GM21367 (cell line): ENCODE measurements at regions not wholly inside any gene's neighbourhood (a gene's known extent, or its start where the extent isn't known, plus 50 kb on each side); places are given as distances from the start of the nearest gene placed in this dataset.

Experiments used
- ATAC-seq: cut with Tn5 transposase; IDR thresholded peaks from one replicate; pipeline ENCODE4 v1.9.1; 2021; ENCODE audit not compliant: unreplicated experiment

DNA sequence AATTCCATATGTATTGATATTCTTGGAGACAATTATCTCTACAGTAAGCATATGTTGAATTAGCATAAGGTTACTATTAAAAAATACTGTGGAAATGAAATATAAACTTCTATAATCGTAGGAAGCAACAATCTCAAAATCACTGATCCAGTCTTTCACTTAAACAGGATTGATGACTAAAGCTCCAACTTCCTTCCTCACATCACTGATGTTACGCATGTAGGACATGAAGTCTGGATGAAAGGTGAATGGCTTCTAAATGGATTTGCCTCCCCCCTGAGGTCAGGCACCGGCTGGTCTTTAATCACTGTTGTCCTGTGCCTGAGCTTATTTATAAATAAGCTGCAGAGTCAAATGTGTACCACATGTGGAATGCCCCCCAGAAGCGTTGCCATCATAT lies 157.1 kb upstream of the NFIB start:
- no peak for ATAC-seq

DNA sequence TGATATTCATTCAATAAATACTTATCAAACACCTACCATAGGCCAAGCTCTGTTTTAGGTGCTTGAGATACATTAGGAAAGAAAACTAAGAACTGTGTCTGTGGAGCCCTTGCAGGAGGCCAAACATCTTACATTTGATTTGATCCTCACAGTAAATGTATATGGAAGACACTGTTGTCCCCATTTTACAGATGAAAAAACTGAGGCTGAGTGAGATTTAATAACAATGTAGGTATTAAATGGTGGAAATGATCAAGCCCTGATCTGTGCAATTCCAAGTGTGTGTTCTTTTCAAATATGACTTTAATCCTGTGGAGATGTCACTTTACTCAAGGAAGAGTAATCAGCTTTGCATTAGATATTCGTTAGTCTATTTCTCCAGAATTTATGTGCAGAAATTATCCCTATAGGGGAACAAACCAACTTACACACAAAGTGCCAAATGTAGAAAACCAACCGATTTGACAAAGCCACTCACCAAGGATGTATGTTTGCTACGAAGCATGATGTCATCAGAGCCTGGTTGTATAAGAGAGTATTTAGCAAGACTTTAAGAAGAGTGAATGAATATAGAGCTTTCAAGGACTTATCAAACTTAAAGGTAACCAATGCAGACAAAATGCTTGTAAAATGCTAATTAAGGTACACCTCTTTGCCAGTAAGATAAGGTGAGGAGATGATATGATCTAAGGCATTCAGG lies 153.9 kb upstream of the NFIB start:
- no peak for ATAC-seq

DNA sequence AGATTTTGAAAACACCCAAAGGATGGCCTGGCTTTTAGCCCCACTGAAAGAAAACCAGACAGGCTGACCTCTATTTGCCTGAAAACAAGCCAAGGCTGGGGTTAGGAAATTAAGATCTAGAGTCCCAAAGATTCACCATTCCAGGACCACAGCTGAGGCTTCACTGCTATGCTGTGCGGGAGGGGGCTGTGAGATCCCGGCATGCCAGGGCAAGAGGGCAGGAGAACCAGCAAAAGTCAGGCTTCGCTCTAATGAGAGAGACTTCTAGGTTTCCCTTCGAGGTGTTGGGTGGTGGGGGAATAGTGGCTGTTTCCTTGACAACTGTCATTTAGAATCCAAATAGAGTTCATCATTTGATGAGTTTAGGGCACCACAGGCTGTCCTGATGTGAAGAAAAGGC lies 152.9 kb upstream of the NFIB start:
- ATAC-seq: no peak

DNA sequence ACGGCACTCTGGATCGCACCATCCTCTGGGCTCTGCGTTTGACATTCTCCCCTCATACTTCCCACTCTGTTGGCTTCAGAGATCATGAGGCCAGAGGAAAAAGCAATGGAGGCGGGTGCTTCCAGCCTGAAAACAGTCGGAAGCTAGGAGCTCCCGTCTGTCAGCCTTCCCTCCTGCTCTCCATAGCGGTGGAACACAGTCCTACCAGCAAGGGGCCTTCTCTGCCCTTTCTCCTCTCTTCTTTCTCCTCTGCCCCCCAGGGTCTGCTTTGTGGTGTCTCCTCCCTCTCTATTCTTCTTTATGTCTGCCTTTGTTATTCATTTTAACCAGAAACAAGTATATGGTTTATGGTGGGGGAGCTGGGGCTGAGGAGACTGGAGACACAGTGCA lies 152.5 kb upstream of the NFIB start:
- ATAC-seq: no peak

DNA sequence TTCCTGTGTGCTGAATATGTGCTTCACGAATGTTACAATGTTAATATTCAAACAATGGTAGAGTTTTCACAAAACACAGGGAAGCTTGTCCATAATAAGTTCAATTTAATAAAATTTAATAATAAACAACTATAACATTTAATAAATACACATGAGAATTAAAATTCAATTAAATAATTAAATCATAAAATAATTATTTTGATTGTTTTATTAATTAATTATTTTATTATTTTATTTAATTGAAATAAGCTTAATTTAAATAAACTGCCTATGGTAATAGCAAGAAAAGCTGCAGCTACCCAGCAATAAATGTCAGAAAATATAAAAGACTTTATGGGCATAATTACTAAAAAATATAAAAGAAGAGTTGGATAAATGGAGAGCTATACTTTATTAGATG lies 149.0 kb upstream of the NFIB start:
- ATAC-seq: no peak

DNA sequence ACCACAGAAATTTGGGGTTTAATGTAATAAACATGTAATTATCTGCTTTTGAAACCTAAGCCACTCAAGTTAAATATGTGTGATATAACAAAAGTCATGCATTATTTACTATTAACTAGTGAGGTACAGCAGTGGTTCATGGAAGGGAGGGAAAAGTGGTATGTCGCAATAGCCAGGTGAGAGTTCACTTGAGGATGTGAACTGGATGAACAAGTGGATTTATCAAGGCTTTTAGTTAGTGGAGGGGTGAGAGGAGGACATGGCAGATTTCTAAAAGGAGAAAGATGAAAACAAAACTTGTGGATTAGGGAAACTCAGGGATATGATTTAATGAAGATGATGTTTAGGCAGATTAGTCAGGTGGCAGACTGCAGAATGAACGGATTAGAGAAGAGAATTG lies 141.3 kb upstream of the NFIB start:
- no peak for ATAC-seq

DNA sequence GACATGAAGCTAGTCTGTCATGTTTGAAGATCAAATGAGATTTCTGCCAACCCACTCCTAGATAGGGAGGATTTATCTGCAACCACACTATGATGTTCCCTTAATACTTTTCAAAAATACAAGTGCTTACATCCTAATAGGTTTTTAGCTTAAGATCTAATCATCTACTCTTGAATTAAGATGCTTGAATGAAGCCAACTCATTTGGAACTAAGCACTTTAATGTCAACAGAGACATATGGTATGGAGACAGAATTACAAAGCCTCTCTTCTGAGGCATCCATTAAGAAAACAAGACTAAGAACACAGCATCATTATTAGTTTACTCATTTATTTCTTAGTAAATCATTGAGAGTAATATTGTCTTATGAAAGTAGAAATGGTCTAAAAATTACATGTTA lies 139.3 kb upstream of the NFIB start:
- ATAC-seq: no peak

DNA sequence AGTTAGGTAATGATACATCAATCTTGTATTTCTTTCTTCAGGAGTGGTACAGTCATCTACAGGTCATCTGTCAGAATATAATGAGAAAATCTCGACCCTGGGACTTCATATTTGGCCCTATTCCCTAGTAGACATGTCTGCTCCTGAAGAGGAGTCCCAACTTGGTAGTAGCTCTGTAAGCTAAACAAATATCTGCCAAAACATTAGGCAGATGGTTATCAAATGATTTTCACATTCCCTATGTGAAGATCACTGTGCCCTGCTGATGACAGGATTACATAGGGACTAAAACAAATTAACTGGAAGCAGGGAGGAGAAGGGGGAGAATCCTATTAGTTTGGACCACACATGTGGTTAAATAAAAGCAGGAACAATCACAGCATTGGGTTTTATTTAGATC lies 138.6 kb upstream of the NFIB start:
- ATAC-seq: no peak

DNA sequence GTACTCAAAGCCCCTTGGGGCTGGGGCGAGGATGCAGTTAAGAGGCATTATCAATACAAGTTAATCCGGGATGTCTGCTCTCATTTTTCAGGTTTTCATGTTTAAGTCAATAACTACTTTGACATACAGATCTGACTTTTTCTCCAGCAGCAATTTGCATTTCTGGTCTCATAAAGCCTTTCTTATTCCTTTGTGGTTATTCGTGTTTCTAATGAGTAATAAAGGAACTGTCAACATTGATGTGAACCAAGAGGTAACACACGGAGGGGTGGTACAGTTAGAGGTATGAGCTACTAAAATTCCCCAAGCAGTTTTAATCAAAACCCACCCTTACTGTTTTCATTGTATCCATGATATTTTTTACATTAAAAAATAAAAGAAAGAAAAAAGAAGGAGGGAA lies 138.0 kb upstream of the NFIB start:
- ATAC-seq: peak; percentile 87

DNA sequence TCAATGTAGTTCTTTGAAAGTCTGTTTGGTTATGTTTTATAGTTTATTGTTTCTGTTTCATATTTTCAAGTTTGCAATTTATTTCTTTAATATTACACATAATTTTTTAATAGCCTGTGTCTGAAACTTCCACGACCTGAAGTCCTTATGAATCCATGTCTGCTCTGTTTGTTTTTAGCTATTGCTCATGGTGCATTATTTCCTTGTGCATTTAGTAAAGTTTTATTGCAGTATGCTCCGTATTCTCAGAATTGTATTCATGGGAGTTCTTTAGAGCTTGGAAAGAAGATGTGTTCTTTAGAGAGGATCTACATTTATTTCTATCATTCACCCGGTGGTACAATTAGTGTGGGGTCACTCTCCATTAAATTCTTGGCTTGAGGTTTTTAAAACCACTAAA lies 133.2 kb upstream of the NFIB start:
- no peak for ATAC-seq

DNA sequence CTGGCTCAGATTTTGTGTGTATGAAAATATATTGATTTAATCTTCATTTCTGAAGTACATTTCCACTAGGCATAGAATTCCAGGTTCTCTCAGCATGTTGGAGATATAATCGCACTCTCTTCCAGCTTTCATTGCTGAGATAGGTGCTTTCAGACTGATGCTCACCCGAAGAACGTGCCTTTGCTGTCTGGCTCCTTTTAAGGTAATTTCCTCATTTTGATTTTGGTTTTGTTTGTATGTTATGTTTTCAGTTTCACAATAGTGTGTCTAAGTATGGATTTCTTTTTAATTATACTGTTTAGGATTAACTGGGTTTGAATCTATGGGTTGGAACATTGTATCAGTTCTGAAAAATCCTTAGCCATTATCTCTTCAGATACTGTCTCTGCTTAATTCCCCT lies 132.0 kb upstream of the NFIB start:
- no peak for ATAC-seq

DNA sequence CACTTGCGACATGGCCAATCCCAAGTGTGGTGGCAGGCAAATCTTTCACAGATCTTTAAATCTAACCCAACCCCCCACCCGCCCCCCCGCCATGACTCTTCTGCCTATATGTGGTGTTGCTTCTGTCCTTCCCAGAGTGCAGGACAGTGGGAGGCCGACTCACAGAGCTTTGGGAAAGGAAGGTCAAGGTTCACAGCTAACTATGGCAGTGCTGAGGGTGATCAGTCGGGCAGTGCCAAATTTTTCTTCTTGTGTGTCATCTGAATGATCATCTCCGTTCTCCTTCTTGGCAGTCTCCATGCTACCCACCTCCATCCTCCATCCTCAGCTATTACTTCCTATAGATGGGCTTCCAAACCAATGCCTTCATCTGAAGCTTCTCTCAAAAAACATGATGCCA lies 129.0 kb upstream of the NFIB start:
- ATAC-seq: no peak

DNA sequence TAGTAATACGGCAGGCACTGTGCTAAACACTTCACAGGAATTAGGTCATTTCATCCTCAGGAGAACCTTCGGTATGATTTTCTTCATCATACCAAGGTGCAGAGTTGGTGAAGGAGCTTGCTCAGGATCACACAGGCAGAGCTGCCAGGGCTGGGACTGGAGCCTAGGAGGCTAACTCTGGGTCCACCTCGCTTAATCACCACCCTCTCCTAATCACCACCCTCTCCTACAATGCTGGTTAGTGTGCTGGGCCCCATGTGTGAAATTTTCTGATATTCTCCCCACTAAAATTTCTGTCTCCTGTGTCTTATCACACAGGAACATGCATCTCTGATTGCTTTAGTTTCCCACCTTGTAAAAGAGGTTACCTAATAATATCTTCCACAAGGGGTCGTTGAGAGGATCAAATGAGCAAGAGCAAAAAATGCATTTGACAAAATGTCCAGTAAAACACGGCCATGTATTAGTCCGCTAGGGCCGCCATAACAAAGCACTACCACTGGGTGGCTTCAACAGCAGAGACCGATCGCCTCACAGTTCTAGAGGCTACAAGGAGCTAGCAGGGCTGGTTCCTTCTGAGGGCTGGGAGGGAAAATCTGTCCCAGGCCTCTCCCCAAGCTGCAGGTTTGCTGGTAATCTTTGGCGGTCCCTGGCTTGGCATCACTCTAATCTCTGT lies 128.2 kb upstream of the NFIB start:
- peak; percentile 64 for ATAC-seq

DNA sequence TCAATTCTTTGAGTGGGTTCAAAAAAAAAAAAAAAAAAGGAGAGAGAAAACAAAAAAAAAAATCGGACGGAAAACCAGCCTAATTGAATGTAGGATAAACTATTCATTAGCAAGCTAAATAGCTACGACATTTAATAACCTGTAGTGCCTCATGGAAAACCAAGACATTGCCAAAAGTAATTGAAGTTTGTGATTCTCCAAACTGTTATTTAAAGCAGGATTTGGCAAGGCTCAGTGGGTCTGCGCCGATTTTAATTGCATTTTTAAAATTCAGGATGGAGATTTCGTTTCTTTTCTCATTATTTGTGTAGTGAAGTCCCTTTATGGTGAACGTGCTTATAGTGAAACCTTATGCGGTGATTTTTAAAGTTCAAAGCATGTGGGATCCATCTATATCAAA lies 127.2 kb upstream of the NFIB start:
- no peak for ATAC-seq

DNA sequence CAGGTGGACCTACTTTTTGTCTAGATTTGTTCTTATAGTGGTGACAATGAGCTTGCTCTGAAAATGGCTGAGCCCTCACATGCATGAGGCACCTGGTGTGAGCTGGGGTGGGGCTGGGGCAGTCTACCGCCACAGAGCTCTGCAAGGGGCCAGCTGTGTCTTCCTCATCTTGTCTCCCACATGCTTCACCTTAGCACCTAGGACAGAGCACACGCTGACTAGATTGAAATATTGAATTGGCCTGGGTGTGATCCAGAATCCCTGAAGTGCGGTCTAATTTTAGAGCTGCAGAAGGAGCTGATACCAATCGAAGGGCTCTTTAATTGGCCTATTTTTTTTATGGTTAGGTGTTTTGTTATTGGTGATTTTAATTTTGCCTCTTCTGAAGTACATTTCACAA lies 126.1 kb upstream of the NFIB start:
- no peak for ATAC-seq

DNA sequence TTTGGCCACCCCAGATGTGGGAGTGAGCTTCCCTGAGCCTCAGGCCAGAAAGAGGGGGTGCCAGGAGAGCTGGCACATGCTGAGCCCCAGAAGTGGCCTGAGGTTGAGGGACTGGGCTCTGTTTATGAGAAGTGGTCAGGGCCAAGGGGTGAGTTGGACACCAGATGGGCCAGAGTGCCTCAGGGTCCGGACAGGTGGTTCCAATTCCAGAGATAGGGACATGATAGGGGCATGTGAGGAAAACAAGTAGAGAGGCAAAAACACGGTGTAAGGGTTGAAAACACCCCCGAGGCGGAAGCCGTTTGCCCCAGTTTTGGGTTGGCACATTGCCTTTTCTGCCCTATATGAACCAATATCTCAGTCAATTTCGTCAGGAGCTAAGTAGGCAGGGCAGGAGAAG lies 125.6 kb upstream of the NFIB start:
- ATAC-seq: no peak

DNA sequence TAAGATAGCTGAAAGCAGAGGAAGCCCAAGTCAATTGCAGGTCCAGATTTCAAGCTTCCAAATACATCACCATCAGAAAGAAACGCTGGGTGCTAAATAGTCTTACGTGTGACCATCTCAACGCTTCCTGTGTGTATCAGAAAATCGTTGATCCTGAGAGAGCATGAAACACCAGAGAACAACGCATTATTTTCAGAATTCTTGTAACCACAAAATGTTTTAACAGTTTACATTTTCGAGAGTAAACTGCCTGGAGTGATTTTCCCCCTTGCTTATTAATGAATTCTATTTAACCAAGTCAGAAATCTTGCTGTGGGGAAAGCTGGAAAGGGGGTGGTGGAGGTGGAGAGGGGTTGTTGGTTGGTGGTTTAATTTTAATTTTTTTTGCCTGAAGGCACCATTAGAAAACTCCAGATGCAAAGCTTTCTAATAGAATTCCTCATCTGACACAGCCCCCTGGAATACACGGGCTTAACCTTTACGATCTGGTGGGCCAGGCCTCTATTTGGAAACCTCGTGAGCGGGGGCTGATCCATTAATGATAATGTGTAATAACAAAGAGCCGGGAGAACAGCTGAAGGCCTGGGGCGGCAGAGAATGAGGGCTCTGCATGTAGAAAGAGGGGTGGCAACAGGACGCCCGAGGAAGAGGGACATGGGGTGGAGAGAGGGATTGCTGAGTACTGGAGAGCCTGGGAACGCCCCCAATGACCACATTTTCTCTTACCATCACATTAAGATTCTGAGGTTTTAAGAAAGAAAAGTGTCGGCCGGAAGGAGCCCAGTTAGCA lies 124.5 kb upstream of the NFIB start:
- ATAC-seq: no peak

DNA sequence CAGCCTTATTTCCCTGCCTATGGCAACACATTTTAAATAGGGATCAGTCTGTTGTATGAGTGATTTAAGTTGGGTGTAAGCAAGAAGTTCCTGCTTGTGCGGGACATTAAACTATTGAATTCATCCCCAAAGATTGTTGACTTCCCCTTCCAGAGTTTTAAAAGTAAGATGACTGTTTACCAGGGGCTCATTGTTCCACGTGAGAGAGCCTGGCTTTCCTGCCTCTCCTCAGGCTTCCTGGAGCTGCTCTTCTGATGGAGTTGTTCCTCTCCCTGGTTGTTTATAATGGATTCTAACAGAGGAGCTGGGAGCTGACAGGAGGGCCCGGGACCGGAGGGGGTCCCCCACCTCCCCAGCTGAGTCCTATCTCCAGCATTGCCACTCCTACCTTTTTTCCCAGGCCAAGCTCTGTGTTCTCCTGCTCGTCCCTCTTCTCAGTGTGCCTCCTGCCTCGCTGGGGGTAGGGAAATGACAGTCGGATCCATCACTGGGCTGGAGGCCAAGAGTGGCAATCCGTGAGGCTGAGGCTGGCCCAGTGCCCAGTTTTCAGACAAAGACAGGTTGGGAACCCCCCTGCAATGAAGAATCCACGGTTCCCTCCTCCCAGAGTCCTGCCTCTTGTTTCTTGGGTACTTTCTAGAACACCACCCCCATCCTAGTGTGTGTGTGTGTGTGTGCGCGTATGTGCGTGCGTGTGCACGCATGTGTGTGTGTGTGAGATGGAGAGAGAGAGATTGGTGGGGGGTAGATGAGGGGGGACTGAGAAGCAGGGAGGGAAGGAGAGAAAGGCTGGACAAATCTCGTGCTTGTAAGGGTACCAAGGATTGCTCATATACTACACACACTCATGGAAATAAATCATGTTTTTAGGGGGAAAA lies 123.7 kb upstream of the NFIB start:
- ATAC-seq: no peak

DNA sequence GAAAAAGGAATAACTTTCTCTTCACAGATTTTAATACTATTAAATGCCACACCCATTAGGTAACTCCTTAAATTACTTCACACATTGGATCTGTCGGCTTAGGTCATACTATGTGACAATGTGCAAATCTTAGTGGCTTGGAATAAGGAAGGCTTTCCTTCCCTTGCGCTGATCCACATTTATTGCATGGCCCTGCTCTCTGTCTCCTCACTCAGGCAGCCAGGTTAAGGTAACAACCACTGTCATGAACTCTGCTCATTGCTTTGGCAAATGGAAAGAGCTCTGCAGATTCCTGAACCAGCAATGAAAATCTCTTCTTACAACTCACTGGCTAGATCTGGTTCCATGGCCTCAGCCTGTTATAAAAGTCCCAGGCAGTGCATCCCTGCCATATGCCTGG lies 121.9 kb upstream of the NFIB start:
- ATAC-seq: no peak

DNA sequence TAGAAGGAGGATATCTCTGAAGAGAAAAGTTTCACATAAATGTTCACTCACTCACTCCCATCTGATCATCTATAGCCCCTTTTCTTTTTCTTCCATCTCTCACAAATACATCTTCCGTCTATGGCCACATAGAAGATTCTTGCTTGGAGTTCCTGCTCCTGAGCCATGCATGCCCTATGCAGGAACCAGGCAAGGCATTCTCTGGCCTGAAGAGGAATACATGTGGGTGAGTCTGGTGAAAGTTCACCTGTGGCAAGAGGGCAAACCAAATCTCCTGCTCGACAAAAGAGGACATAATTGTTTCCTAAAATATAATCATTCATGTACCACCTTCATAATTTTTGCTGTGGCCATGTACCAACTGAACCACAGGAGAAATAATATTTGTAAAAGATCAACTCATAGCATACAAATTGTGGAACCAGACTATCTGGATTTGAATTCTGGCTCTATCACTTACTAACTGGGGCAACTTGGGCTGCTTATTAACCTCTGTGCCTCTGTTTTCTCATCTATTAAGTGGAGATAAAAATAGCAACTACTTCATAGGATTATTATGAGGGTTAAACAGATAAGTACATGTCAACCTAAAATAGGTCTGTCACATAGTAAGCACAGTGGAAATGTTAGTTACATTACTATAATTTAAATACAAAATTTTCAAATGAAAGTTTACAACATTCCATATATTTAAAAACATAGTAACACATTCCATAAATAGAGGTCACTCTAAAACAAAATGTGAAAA lies 121.2 kb upstream of the NFIB start:
- ATAC-seq: no peak

DNA sequence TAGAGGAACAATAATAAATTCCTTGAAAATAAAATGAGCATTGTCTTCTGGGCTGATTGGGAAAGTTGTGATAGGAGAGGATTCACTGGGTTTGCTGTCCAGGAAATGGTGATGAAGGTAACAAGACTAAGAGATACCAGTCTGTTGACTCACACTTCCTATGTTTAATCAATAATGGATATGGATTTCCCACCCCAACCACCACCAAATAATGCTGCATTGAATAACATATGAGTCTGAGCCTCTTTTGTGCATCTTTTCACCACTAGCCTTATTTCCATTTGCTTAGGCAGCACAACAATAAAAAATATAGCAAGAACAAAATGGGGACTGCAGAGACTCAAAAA lies 120.2 kb upstream of the NFIB start:
- ATAC-seq: no peak
